Non-pigmented ciliary epithelial cell (primary cell): ENCODE measurements at regions not wholly inside any gene's neighbourhood (a gene's known extent, or its start where the extent isn't known, plus 50 kb on each side); places are given as distances from the start of the nearest gene placed in this dataset.
A peak's percentile ranks its signal among the peaks of the same experiment; 100 is the strongest.
"Not testable (repeated sequence)": the region's sequence is repeated elsewhere in the genome, so short reads cannot be mapped to it uniquely, and the experiment has no call there.

Source experiments
- DNase-seq: peaks from one replicate; pipeline ENCODE4 v3.0.0-alpha.2; 2010; ENCODE audit warnings: low read depth

DNA sequence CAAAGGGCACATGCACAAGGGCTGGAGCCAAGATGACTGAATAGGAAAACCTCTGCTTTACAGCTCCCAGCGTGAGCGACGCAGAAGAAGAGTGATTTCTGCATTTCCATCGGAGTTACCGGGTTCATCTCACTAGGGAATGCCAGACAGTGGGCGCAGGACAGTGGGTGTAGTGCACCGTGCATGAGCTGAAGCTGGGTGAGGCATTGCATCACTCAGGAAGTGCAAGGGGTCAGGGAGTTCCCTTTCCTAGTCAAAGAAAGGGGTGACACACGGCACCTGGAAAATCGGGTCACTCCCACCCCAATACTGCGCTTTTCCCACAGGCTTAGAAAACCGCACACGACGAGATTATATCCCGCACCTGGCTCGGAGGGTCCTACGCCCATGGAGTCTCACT is 64.5 kb upstream of the HTR1E start:
- DNase-seq = not testable (repeated sequence)

DNA sequence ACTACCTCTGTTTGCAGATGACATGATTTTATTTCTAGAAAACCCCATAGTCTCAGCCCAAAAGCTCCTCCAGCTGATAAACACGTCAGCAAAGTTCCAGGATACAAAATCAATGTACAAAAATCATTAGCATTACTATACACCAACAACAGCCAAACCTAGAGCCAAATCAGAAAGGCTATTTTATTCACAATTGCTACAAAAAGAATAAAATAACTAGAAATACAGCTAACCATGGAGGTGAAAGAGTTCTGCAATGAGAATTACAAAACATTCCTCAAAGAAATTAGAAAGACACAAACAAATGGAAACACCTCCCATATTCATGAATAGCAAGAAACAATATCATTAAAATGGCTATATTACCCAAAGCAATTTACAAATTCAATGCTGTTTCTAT is 65.6 kb upstream of the HTR1E start:
- no peak for DNase-seq

DNA sequence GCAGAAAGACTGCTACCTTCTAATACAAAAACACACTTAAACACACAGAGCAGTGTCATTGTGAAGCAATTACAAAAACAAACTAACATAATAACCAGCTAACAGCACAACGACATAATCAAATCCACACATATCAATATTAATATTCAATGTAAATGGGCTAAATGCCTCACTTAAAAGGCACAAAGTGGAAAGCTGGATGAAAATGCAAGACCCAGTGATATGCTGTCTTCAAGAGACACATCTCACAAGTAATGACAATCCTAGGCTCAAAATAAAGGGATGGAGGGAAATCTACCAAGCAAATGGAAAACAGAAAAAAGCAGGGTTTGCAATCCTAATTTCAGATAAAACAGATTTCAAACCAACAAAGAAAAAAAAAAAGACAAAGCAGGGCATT is 67.8 kb upstream of the HTR1E start:
- DNase-seq = no peak

- DNase-seq = no peak
Measured at GRCh38 chr6:86859513-86859912, 77.8 kb upstream of the HTR1E start.

- DNase-seq = no peak
Measured at GRCh38 chr6:86858970-86859369, 78.4 kb upstream of the HTR1E start.

GRCh38 chr6:86857783-86858182 is 79.5 kb upstream of the HTR1E start:
- DNase-seq = no peak

DNA sequence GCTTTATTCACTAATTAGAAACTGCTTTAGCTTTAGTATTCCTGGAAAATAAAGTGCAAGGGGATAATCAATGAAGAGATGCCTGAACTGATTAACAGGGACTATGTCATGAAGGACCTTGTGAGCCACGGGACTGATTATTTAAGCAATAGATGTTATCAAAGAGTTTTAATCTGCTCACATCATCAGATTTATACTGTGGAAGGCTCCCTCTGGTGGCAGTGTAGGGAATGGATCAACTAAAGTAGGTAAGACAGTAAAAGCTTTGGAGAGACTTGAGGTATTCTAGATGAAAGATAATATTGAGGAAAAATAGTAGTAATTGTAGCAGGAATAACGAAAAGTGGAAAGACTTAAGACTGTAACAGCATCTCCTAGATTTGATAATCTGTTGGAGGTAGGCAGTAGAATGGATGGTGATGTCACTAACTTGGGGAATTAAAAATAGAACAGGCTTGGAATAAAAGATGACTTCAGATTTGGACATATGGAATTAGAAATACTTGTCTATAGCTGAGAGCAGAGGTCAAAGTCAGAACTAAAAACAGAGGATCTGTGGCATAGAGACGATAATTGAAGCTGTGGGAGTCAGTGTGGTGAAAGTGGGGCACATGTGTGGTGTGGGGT is 80.3 kb upstream of the HTR1E start:
- DNase-seq = peak; percentile 3

DNA sequence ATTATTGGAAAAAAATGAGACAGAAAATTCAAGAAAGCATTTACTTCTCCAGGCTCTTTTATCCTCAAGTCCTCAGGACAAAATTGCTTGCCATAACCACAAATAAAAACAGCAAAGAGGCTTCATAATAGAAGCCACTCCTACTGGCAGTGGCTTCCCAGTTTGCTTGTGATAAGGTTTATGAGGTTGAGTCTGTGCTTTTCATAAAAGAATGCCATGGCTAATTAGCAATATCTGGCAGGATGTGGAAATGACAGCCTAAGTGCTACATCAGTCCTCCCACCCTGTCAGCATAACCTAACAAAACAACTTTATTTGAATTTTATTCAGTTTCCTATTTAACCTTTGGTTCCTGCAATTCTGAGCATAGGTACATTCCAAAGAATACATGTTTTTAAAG is 80.9 kb upstream of the HTR1E start:
- no peak for DNase-seq

DNA sequence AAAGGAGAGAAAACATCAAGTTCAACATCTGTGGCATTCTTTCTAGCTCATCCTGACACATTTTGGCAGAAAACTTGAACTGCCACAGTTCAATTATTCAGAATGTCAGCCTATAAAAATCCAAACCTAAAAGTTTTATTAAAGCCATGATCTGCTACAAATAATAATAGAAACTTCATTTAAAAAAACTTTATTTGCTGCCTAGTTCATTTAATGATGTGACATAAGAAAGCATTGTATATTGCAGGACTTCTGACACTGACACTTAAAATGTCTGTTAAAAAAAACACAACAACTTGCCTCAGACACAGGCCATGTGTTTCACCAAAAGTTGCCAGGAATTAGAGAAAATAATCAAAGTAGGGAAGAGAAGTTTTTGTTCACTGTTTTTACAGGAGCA is 88.3 kb upstream of the HTR1E start:
- DNase-seq = no peak

DNA sequence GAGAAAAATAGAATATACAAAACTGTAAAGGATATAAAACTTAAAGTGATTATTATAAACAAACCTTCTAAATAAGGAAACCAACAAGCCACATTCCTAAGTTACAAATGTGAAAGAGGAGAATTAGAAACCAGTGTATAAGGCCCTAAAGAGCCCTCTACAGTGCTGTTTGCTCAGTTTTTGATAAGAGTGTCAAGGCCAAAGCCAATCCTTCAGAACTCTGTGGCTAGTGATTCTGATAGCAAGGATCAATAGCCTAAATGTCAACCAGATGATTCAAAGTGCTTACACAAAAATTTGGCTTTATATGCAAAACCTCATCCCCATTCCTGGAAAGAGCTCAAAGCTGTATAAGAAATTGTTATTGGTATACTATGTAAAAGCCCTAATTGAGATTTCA is 104.6 kb upstream of the HTR1E start:
- no peak for DNase-seq

DNA sequence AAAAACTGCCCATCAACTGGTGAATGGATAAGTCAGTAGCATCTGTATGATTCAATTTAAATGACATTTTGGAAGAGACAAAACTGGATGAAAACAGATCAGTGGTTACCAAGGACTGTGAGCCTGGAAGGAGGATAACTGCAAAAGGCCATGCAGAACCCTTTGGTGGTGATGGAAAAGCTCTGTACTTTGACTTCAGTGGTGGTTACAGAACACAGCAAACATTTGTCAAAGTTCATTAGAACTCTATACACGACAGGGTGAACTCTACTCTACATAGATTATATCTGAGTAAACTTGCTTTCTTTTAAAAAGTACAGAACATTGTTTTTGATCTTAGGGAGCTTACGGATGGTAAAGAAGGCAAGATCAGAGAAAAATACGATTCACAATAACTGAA is 111.9 kb upstream of the HTR1E start:
- no peak for DNase-seq

GRCh38 chr6:86822747-86823146 is 114.6 kb upstream of the HTR1E start:
- no peak for DNase-seq

- DNase-seq = no peak
Measured at GRCh38 chr6:86820750-86821149, 116.6 kb upstream of the HTR1E start.

DNA sequence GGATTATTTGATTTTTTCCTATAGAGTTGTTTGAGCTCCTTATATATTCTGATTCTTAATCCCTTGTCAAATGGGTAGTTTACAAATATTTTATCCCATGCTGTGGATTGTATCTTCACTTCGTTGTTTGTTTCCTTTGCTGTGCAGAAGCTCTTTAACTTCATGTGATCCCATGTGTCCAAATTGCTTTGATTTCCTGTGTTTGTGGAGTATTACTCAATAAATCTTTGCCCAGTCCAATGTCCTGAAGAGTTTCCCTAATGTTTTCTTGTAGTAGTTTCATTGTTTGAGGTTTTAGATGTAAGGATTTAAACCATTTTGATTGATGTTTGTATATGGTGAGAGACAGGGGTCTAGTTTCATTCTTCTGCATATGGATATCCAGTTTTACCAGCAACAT is 143.7 kb upstream of the HTR1E start:
- no peak for DNase-seq

GRCh38 chr6:86791476-86791875 is 145.9 kb upstream of the HTR1E start:
- DNase-seq = no peak

- DNase-seq = no peak
Measured at GRCh38 chr6:86789779-86790411, 147.4 kb upstream of the HTR1E start.

DNA sequence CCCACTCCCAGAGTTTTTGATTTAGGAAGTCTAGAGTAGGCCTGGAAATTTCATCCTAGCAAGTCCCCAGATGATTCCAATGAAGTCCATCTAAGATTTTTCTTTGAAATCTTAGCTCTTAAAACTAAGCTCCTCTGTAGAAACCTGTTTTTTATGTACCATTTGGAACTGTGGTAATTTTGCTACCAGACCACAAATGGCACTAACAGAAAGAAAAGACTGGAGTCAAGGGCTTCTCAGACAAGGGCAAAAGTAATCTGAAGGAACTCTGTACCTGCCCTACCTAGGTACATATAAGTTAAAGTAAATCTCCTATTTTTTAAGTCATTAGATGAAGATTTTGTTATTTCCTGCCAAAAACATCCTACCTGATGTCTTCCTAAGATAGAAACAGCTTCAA is 155.0 kb upstream of the HTR1E start:
- DNase-seq = no peak

DNA sequence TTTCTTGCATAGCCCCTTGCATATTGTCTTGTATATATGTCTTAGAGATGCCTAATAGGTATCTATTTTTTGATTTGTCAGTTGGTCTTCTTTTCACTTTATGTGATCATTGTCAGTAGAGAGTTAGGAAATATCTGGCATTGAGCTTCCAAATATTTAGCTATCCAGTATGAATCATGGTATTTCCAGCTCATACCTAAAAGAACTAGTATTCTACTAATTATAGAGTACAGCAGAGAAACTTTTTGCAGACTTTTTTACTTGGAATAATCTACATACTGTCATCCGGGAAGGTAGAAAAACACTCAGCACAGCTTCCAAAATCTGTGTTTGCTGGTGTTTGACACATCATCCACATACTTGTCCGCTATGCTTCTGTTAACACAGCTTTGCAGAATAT is 156.4 kb upstream of the HTR1E start:
- no peak for DNase-seq

GRCh38 chr6:86775893-86776292 is 161.4 kb upstream of the HTR1E start:
- DNase-seq = no peak

DNA sequence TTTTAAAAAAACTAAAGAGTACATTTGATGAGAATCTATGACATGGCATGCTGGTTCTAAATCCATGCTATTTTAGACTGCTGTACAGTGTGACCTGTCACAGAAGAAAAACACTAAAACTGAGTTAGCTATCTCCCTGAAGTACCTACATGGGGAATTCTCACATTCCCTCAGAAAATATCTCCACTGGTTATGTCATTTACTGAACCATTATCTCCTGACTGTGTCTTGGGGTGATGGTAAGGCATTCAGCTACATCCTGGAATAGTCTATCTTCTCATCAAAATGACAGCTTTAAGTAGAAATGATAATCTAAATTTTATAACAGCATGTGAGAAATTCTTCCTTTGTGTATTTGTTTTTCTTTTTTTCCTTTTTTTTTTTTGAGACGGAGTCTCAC is 172.1 kb upstream of the HTR1E start:
- no peak for DNase-seq

- DNase-seq = not testable (repeated sequence)
Measured at GRCh38 chr6:86759953-86760352, 177.4 kb upstream of the HTR1E start.

GRCh38 chr6:86756640-86757229 is 180.6 kb upstream of the HTR1E start:
- DNase-seq = no peak

GRCh38 chr6:86744048-86744447 is 193.3 kb upstream of the HTR1E start:
- DNase-seq = no peak

- no peak for DNase-seq
Measured at GRCh38 chr6:86738078-86738477, 199.2 kb upstream of the HTR1E start.
